Sigmoid colon (tissue), 6 donors: ENCODE measurements at regions not wholly inside any gene's neighbourhood (a gene's known extent, or its start where the extent isn't known, plus 50 kb on each side); places are given as distances from the start of the nearest gene placed in this dataset.

Experiments used
- DNase-seq: peaks from one replicate; pipeline ENCODE4 v3.0.0-alpha.2; 2019
- H3K27ac ChIP-seq, 4 donors: fragments of 200-600 bp; sonication (generic); one replicate each; pipeline ENCODE4 v1.5.1; 2016 to 2019; ENCODE audit warnings: mild to moderate bottlenecking in 1 of 4
- H3K27me3 ChIP-seq, 3 donors: fragments of 200-600 bp; sonication (generic); one replicate each; pipeline ENCODE4 v1.5.1; 2019; ENCODE audit warnings: mild to moderate bottlenecking in 1 of 3
- H3K36me3 ChIP-seq, 4 donors: fragments of 200-600 bp; sonication (generic); one replicate each; pipeline ENCODE4 v1.5.1; 2016 to 2019
- H3K4me1 ChIP-seq, 4 donors: fragments of 200-600 bp; sonication (generic); one replicate each; pipeline ENCODE4 v1.5.1; 2017 to 2019
- H3K4me3 ChIP-seq, 4 donors: fragments of 200-600 bp; sonication (generic); one replicate each; pipeline ENCODE4 v1.5.1; 2017 to 2019; ENCODE audit warnings: mild to moderate bottlenecking in 2 of 4, moderate library complexity in 1 of 4
- H3K9me3 ChIP-seq, 4 donors: fragments of 200-600 bp in 3 of 4; sonication (generic) in 3 of 4; one replicate each; pipeline versions ENCODE4 v1.5.1 to v1.6.1; 2013 to 2019
- EP300 ChIP-seq, 4 donors: sonication (generic); formaldehyde crosslinking; IDR thresholded peaks; one replicate each; pipeline ENCODE4 v1.6.1; 2017; ENCODE audit warnings: antibody characterized with exemption in 4 of 4
- POLR2A ChIP-seq, 2 donors: fragments of 450-650 bp; IDR thresholded peaks; one replicate each; pipeline ENCODE4 v1.6.1; 2016; ENCODE audit warnings: antibody characterized with exemption in 2 of 2, mild to moderate bottlenecking in 2 of 2, moderate library complexity in 2 of 2
- POLR2AphosphoS5 ChIP-seq, 4 donors: sonication (generic); formaldehyde crosslinking; IDR thresholded peaks; one replicate each; pipeline ENCODE4 v1.6.1; 2017; ENCODE audit warnings: antibody characterized with exemption in 4 of 4
- WGBS, 2 donors: extraction: QIAGEN DNeasy Blood & Tissue Kit; methylation state at CpG; one replicate each; pipeline ENCODE4 v1.1.7; 2013; 5-methylcytosine and 5-hydroxymethylcytosine counted together
- intact Hi-C: fragments of 100-400 bp; cut with DNase I; formaldehyde crosslinking; loops from one replicate; pipeline ENCODE4 v1.15.1; 2023
- TF ChIP-seq, protein P1 (sequence below), 4 experiments: fragments of 450-650 bp in 3 of 4; fragments of 200-600 bp in 1 of 4; IDR thresholded peaks; one replicate each; pipeline ENCODE4 v1.5.1; 2016 to 2019; ENCODE audit warnings: antibody characterized with exemption in 4 of 4, mild to moderate bottlenecking in 3 of 4, moderate library complexity in 2 of 4
- donor health status: healthy with polysubstance abuse.
- donor health status: healthy.

DNA sequence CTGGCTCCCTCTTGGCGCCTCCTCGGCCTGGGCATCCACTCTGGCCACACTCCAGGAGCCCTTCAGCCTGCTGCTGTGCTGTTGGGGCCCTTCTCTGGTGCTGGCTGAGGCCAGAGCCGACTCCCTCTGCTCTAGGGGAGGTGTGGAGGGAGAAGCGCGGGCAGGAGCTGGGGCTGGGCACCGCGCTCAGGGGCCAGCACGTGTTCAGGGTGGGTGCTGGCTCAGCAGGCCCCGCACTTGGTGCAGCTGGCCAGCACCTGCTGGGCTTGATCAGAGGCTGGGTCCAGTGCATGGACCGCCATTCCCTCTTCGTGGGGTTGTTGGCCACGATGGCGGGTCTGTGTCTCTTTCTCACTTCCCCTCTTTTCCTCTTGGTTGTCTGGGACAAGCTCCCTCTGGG is 2381.0 kb downstream of the LRRC4C start:
- TF ChIP-seq, protein P1, sequence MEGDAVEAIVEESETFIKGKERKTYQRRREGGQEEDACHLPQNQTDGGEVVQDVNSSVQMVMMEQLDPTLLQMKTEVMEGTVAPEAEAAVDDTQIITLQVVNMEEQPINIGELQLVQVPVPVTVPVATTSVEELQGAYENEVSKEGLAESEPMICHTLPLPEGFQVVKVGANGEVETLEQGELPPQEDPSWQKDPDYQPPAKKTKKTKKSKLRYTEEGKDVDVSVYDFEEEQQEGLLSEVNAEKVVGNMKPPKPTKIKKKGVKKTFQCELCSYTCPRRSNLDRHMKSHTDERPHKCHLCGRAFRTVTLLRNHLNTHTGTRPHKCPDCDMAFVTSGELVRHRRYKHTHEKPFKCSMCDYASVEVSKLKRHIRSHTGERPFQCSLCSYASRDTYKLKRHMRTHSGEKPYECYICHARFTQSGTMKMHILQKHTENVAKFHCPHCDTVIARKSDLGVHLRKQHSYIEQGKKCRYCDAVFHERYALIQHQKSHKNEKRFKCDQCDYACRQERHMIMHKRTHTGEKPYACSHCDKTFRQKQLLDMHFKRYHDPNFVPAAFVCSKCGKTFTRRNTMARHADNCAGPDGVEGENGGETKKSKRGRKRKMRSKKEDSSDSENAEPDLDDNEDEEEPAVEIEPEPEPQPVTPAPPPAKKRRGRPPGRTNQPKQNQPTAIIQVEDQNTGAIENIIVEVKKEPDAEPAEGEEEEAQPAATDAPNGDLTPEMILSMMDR (IDR thresholded peaks at IDR 0.05): no peak
- TF ChIP-seq POLR2AphosphoS5 (IDR thresholded peaks at IDR 0.05) (no peak), POLR2A (IDR thresholded peaks at IDR 0.05) (no peak), EP300 (IDR thresholded peaks at IDR 0.05) (no peak)
- no peak for DNase-seq
- 86 to 92% methylated on average over 13 of the region's 13 CpGs for WGBS, 2 donors

DNA sequence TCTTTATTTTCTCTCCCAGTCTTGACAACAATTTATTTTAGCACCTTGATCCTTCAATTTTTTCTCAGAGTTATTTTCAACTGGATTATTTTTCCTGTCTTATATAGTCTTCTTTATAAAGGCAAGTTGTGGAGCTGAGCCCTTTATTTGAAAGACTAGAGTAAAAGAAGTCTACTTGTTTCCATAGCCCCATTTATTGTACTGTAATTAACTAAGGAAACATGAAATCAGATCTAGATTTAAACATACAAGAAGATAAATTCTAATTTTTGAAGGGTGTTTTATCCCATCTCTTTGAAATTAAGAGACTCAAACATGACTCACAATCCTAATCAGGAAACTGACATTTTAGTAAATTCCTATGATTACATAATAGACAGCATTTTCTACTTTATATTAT is 2421.8 kb downstream of the LRRC4C start:
- TF ChIP-seq POLR2AphosphoS5 (IDR thresholded peaks at IDR 0.05) (no peak), EP300 (IDR thresholded peaks at IDR 0.05) (no peak), POLR2A (IDR thresholded peaks at IDR 0.05) (no peak)
- TF ChIP-seq, protein P1 (IDR thresholded peaks at IDR 0.05): no peak
- no peaks in the 10 kb centered on the region for H3K4me1 ChIP-seq
- H3K27ac ChIP-seq: no peak overlapping the region
- H3K27me3 ChIP-seq: no peaks in the 10 kb centered on the region
- no peaks in the 10 kb centered on the region for H3K36me3 ChIP-seq
- intact Hi-C loops: no loop called here
- no peaks in the 10 kb centered on the region for H3K9me3 ChIP-seq
- DNase-seq: no peak
- no peak overlapping the region for H3K4me3 ChIP-seq

More for the DNA sequence above, 2381.0 kb downstream of the LRRC4C start:
- Histone ChIP-seq H3K27ac (no peak overlapping the region), H3K4me1 (no peaks in the 10 kb centered on the region), H3K36me3 (no peaks in the 10 kb centered on the region), H3K27me3 (no peaks in the 10 kb centered on the region), H3K4me3 (no peak overlapping the region), H3K9me3 (no peaks in the 10 kb centered on the region)
- intact Hi-C loops: no loop called here

DNA sequence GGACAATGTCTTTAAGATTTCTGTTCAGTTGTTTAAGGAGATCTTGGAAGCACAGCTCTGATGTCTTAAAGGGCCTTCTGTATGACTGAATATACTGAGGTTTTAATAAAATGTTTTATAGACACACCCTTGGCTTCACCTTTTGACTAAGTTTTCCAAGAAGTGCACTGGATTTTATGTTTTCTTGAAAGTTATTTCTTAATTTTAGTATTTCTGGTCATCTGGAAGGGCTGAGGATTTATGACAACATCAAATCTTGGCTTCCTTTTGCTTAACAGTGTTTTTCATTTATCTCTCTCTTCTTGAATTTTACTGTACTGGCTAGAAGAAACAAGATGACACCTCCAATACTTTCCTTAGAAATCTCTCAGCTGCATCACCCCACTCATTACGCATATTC is 2423.4 kb downstream of the LRRC4C start:
- no peak overlapping the region for H3K4me3 ChIP-seq
- intact Hi-C loops: no loop called here
- no peaks in the 10 kb centered on the region for H3K4me1 ChIP-seq
- no peaks in the 10 kb centered on the region for H3K36me3 ChIP-seq
- no peaks in the 10 kb centered on the region for H3K27me3 ChIP-seq
- DNase-seq: no peak
- 91 to 92% methylated on average over 1 of the region's 1 CpG for WGBS, 2 donors
- H3K27ac ChIP-seq: no peak overlapping the region
- H3K9me3 ChIP-seq: no peaks in the 10 kb centered on the region
- TF ChIP-seq POLR2A (IDR thresholded peaks at IDR 0.05): no peak
- TF ChIP-seq POLR2AphosphoS5 (IDR thresholded peaks at IDR 0.05): no peak
- TF ChIP-seq EP300 (IDR thresholded peaks at IDR 0.05): no peak
- TF ChIP-seq, protein P1 (IDR thresholded peaks at IDR 0.05): no peak

DNA sequence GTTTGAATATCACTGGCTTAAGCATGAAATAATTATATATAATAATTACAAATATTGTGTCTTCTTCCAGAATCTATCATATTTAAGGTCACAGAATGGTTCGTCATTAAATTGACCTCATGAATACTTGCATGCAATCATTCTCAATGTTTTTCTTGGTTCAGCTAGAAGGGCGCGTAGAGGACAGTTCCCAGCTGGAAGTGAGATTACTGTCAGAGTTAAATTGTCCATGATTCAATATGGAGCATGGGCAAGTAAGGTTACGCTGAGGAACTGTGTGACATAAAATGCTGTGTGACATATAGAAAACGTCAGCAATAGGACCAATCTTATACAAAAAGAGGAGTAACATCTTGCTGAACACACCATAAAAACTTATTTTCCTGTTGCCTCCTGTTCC is 2423.5 kb upstream of the RAG2 start:
- Histone ChIP-seq H3K36me3 (no peaks in the 10 kb centered on the region), H3K4me1 (no peaks in the 10 kb centered on the region), H3K27me3 (no peaks in the 10 kb centered on the region), H3K27ac (no peak overlapping the region), H3K4me3 (no peak overlapping the region), H3K9me3 (no peaks in the 10 kb centered on the region)
- WGBS, 2 donors: 70 to 73% methylated on average over 5 of the region's 5 CpGs
- intact Hi-C loops: no loop called here
- TF ChIP-seq EP300 (IDR thresholded peaks at IDR 0.05) (no peak), POLR2AphosphoS5 (IDR thresholded peaks at IDR 0.05) (no peak)
- TF ChIP-seq, protein P1 (IDR thresholded peaks at IDR 0.05): no peak
- no peak for DNase-seq

DNA sequence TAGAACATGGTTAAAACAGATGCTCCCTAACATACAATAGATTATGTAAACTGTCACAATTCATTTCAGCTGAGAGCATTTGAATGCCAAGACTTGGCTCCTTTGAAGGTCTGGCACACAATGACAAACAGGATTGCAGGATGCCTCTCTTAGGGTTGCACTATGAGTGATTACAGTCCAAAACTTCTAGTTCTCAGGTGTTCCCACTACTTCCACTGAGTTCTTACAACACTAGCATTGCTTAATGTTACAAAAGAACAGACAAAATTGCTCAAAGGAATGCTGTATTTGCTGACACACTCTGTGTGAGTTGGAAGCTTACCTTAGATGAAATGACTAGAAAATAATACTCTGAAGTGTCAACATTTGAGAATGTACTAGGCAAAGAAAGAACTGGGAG is 2413.8 kb upstream of the RAG2 start:
- intact Hi-C loops: no loop called here
- TF ChIP-seq, protein P1 (IDR thresholded peaks at IDR 0.05): no peak
- TF ChIP-seq EP300 (IDR thresholded peaks at IDR 0.05) (no peak), POLR2A (IDR thresholded peaks at IDR 0.05) (no peak), POLR2AphosphoS5 (IDR thresholded peaks at IDR 0.05) (no peak)
- DNase-seq: no peak
- H3K27ac ChIP-seq: no peak overlapping the region
- H3K9me3 ChIP-seq: peaks cover 0 to 3% (median 0%) of the 10 kb centered on the region in 4 donors
- H3K27me3 ChIP-seq: no peaks in the 10 kb centered on the region
- H3K36me3 ChIP-seq: no peaks in the 10 kb centered on the region
- H3K4me1 ChIP-seq: peaks cover 0 to 14% (median 8%) of the 10 kb centered on the region in 4 donors
- H3K4me3 ChIP-seq: no peak overlapping the region
